ENCODE measurements at regions not wholly inside any gene's neighbourhood (a gene's known extent, or its start where the extent isn't known, plus 50 kb on each side); places are given as distances from the start of the nearest gene placed in this dataset.

DNA sequence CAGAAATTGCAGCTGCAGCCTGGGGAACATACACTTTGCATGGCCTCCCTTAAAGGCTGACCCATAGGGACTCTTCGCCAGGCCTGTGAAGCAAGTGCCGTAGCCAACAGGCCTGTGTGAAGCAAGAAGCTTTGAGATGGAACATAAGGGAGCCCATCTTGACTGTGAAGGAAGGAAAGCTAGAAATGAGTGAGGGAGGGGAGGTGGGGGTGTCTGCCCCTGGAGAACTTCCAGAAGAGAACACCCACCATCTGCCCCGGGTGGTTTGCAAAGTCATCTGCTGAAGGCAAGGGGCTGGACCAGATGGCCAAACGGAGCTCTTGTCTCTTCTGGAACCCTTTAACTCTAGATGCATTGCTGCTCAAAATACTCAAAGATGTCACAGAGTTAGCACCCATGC, 103.3 kb upstream of the GRIK3 start:
- intact Hi-C loops (cut with micrococcal nuclease) = no loop called here
- H3K4me3 Mint-ChIP-seq = no peak overlapping the region
- POLR2A ChIA-PET = no interaction called here
- DNase-seq (no peak), ATAC-seq (ENCODE audit: low read depth) (no peak)
- TF ChIP-seq, protein P1, sequence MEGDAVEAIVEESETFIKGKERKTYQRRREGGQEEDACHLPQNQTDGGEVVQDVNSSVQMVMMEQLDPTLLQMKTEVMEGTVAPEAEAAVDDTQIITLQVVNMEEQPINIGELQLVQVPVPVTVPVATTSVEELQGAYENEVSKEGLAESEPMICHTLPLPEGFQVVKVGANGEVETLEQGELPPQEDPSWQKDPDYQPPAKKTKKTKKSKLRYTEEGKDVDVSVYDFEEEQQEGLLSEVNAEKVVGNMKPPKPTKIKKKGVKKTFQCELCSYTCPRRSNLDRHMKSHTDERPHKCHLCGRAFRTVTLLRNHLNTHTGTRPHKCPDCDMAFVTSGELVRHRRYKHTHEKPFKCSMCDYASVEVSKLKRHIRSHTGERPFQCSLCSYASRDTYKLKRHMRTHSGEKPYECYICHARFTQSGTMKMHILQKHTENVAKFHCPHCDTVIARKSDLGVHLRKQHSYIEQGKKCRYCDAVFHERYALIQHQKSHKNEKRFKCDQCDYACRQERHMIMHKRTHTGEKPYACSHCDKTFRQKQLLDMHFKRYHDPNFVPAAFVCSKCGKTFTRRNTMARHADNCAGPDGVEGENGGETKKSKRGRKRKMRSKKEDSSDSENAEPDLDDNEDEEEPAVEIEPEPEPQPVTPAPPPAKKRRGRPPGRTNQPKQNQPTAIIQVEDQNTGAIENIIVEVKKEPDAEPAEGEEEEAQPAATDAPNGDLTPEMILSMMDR (IDR thresholded peaks at IDR 0.05) = no peak
- no peak for TF ChIP-seq EZH2 (IDR thresholded peaks at IDR 0.05; ENCODE audit: borderline replicate concordance, insufficient read depth, low read depth, low read length, poor library complexity, severe bottlenecking)
- no peaks in the 10 kb centered on the region for H3K9me3 Mint-ChIP-seq (ENCODE audit: insufficient read depth)
- Histone ChIP-seq H3K27ac (ENCODE audit: low read length in 2 of 2) (no peak overlapping the region), H3K36me3 (replicated peaks in 1 of 2; ENCODE audit: control extremely low read depth in 1 of 2, control insufficient read depth in 1 of 2, extremely low read depth in 1 of 2, insufficient read depth in 2 of 2, low read length in 1 of 2) (no peaks in the 10 kb centered on the region), H3K4me1 (ENCODE audit: control insufficient read depth in 2 of 2, insufficient read depth in 2 of 2, low read length in 2 of 2) (no peaks in the 10 kb centered on the region), H3K27me3 (replicated peaks in 1 of 4; ENCODE audit: control extremely low read depth in 1 of 4, control insufficient read depth in 3 of 4, insufficient read depth in 4 of 4, low read length in 3 of 4) (peaks cover 0 to 2% (median 0%) of the 10 kb centered on the region in 4 experiments), H3K79me2 (ENCODE audit: control insufficient read depth, insufficient read depth, low read length) (no peaks in the 10 kb centered on the region), H4K20me1 (ENCODE audit: control insufficient read depth, insufficient read depth, low read length, poor library complexity, severe bottlenecking) (no peaks in the 10 kb centered on the region), H3K4me2 (replicated peaks; ENCODE audit: low read depth, low read length, poor library complexity, severe bottlenecking) (no peak overlapping the region), H2AFZ (ENCODE audit: insufficient read depth, low read depth, low read length, poor library complexity, severe bottlenecking) (no peak overlapping the region), H3K9ac (ENCODE audit: low read length) (no peak overlapping the region), H3K4me3 (ENCODE audit: control extremely low read depth in 1 of 5, extremely low read depth in 1 of 5, insufficient read depth in 1 of 5, low read depth in 2 of 5, low read length in 4 of 5) (no peak overlapping the region), H3K9me3 (ENCODE audit: control extremely low read depth in 1 of 3, control insufficient read depth in 2 of 3, insufficient read depth in 1 of 3, low read length in 2 of 3) (no peaks in the 10 kb centered on the region)
- CTCF ChIA-PET = no interaction called here
- H3K27ac Mint-ChIP-seq = no peak overlapping the region
- peaks cover 2% of the 10 kb centered on the region for H3K4me1 Mint-ChIP-seq
- H3K27me3 Mint-ChIP-seq = peaks cover 54% of the 10 kb centered on the region
- WGBS (ENCODE audit: insufficient coverage) = 94% methylated on average over 4 of the region's 4 CpGs

DNA sequence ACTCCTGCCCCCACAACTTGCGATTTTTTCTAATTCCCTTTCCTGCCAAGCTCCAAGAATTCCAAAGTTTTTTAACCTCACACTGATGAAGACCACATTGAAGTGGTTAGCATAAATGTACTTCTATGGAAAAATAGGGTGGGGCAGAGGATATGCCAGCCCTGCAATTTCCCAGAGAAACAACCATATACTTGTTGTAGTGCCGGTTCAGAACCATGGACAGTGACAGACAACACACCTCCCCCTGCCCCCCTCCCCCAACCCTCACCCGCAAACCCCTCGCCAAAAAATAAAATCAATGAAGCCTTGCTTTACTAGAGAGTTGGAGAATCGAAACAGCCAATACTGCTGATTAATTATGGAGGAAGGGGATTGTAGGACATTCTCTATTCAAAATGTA, 109.5 kb upstream of the GRIK3 start:
- Histone ChIP-seq H2AFZ (ENCODE audit: insufficient read depth, low read depth, low read length, poor library complexity, severe bottlenecking) (no peak overlapping the region), H3K9ac (ENCODE audit: low read length) (no peak overlapping the region), H3K9me3 (ENCODE audit: control extremely low read depth in 1 of 3, control insufficient read depth in 2 of 3, insufficient read depth in 1 of 3, low read length in 2 of 3) (no peaks in the 10 kb centered on the region), H3K27me3 (replicated peaks in 1 of 4; ENCODE audit: control extremely low read depth in 1 of 4, control insufficient read depth in 3 of 4, insufficient read depth in 4 of 4, low read length in 3 of 4) (peaks cover 0 to 8% (median 0%) of the 10 kb centered on the region in 4 experiments), H3K27ac (ENCODE audit: low read length in 2 of 2) (no peak overlapping the region), H3K79me2 (ENCODE audit: control insufficient read depth, insufficient read depth, low read length) (no peaks in the 10 kb centered on the region), H4K20me1 (ENCODE audit: control insufficient read depth, insufficient read depth, low read length, poor library complexity, severe bottlenecking) (no peaks in the 10 kb centered on the region), H3K4me2 (replicated peaks; ENCODE audit: low read depth, low read length, poor library complexity, severe bottlenecking) (no peak overlapping the region), H3K36me3 (replicated peaks in 1 of 2; ENCODE audit: control extremely low read depth in 1 of 2, control insufficient read depth in 1 of 2, extremely low read depth in 1 of 2, insufficient read depth in 2 of 2, low read length in 1 of 2) (no peaks in the 10 kb centered on the region), H3K4me1 (ENCODE audit: control insufficient read depth in 2 of 2, insufficient read depth in 2 of 2, low read length in 2 of 2) (no peaks in the 10 kb centered on the region), H3K4me3 (ENCODE audit: control extremely low read depth in 1 of 5, extremely low read depth in 1 of 5, insufficient read depth in 1 of 5, low read depth in 2 of 5, low read length in 4 of 5) (no peak overlapping the region)
- Mint-ChIP-seq H3K9me3 (ENCODE audit: insufficient read depth) (no peaks in the 10 kb centered on the region), H3K27me3 (peaks cover 39% of the 10 kb centered on the region), H3K4me3 (no peak overlapping the region), H3K4me1 (no peaks in the 10 kb centered on the region), H3K27ac (no peak overlapping the region)
- ChIA-PET CTCF (no interaction called here), POLR2A (no interaction called here)
- intact Hi-C loops (cut with micrococcal nuclease) = no loop called here
- no peak for TF ChIP-seq EZH2 (IDR thresholded peaks at IDR 0.05; ENCODE audit: borderline replicate concordance, insufficient read depth, low read depth, low read length, poor library complexity, severe bottlenecking)
- TF ChIP-seq, protein P1 (IDR thresholded peaks at IDR 0.05) = no peak
- ATAC-seq (ENCODE audit: low read depth) (no peak), DNase-seq (no peak)
- WGBS (ENCODE audit: insufficient coverage) = no CpG with 5 or more reads among the region's 5 CpGs
